ENCODE measurements at regions not wholly inside any gene's neighbourhood (a gene's known extent, or its start where the extent isn't known, plus 50 kb on each side); places are given as distances from the start of the nearest gene placed in this dataset.

DNA sequence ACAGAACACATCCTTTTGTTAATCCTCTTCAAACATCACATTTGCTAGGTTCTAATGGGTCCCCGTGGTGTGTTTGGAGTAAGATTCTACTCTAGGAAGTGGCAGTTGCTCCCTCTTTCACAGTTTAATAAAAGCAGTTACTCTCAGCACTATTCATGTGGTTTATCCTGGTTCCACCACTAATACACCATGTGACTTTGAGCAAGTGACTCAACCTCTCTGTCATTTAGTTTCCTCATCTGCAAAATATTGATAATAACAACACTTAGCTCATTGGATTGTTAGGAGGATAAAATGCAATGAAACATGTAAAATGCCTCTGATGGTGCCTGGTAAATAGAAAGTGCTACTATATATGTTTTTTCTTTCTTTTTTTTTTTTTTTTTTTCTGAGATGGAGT, 488.0 kb upstream of the NOX3 start:
- TF ChIP-seq, protein P1, sequence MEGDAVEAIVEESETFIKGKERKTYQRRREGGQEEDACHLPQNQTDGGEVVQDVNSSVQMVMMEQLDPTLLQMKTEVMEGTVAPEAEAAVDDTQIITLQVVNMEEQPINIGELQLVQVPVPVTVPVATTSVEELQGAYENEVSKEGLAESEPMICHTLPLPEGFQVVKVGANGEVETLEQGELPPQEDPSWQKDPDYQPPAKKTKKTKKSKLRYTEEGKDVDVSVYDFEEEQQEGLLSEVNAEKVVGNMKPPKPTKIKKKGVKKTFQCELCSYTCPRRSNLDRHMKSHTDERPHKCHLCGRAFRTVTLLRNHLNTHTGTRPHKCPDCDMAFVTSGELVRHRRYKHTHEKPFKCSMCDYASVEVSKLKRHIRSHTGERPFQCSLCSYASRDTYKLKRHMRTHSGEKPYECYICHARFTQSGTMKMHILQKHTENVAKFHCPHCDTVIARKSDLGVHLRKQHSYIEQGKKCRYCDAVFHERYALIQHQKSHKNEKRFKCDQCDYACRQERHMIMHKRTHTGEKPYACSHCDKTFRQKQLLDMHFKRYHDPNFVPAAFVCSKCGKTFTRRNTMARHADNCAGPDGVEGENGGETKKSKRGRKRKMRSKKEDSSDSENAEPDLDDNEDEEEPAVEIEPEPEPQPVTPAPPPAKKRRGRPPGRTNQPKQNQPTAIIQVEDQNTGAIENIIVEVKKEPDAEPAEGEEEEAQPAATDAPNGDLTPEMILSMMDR (conservative IDR thresholded peaks at IDR 0.05 in 1 of 2, IDR thresholded peaks at IDR 0.05 in 1 of 2; ENCODE audit: extremely low read depth in 1 of 2, insufficient read depth in 1 of 2, low read depth in 1 of 2, low read length in 2 of 2) = no peak
- no peak for TF ChIP-seq EZH2 (IDR thresholded peaks at IDR 0.05; ENCODE audit: borderline replicate concordance, low read length)

All from mammary epithelial cell (primary cell).